Fibroblast of upper back skin (primary cell): ENCODE measurements at regions not wholly inside any gene's neighbourhood (a gene's known extent, or its start where the extent isn't known, plus 50 kb on each side); places are given as distances from the start of the nearest gene placed in this dataset.

Experiments used
- DNase-seq: peaks from one replicate; pipeline ENCODE4 v3.0.0-alpha.2; 2013

- DNase-seq, result peak; percentile 98
Measured at GRCh38 chr5:74251141-74252035, 389.1 kb downstream of the ENC1 start.

DNA sequence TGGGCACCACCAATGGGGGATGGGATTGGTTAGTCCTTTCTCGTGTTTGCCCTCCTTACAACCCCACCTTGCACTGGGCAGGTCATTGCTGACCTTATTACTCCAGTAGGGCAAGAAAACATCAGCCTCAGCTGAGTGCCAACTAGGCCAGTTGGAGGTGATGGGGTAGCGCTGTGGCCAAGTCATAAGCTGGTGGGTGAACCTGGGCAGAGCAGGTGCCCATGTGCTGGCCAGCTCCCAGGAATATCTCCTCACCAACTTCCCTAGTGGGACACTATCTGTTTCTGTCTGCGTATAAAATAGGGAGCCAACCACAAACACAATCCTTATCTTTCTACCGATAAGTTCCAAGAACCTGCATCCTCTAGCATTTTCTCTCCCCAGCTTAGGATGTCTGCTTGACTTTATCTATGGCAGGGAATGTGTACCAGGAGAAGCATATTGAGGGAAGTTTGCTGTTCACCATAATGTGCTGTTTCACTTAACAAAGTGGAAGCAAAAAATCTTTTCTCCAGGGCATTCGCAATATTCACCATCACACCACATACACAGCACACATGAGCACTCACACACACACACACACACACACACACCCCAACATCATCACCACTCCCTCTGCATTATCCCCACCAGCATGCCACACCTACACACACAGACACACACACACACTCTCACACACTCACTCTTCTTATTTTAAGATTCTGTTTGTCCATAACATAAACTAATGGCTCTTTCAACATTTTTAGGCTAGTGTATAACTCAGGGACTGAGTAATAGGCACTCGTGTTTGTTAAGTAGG lies 390.0 kb downstream of the ENC1 start:
- DNase-seq, result no peak

- DNase-seq, result no peak
Measured at GRCh38 chr5:74248576-74248975, 392.0 kb downstream of the ENC1 start.

- DNase-seq, result peak; percentile 66
Measured at GRCh38 chr5:74244406-74244805, 396.1 kb downstream of the ENC1 start.

DNA sequence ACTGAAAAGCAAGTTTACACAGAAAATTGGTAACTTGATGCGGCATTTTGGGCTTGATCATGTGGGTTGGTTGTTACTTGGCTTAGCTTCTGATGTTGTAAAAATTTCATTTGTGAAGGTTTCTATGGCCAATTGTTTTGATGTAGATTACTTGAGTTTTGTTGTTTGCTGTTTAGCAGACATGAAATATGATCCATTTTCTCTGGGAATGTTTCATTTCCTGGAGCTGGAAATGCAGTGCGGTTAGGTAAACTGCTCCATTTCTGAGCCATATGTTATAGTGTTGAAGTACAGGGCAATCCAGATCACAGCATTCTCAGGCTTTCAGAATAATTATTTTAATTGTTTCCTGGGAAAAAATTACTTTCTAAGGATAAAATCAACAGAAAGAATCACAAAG lies 396.9 kb downstream of the ENC1 start:
- peak; percentile 49 for DNase-seq

DNA sequence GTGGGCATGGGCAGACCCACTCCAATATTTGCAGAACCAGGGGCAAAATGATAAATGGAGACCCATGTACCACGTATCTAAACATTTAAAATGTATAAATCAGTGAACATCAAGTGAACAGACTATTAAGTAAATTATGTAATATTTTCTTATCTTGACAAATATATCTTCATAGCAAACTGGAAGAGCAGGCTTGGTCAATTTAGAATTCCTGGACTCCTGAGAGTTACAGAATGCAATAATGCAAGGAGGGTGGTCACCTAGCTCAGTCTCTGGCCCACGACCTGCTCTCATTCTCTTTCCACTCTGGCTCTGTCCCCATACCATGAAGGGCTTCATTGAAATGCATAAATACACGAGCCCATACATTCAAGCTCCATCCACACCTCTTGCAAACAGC lies 398.0 kb downstream of the ENC1 start:
- DNase-seq, result no peak

DNA sequence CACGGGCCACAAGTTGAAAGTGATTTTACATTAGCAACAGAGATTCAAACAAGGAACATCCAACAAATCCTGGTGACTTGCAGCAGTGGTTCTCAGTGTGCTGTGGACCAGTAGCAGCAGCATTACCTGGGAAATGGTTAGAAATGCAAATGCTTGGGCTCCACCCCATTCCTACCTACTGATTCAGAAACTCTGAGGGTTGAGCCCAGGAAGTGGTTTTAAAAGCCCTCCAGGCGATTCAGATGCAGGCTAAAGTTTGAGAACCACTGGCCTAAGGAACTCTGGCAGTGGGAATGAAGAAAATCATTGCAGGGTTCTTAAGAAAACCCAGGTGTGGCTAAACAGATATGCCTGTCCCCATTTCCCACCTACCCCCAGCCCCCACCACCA lies 398.8 kb downstream of the ENC1 start:
- peak; percentile 47 for DNase-seq

DNA sequence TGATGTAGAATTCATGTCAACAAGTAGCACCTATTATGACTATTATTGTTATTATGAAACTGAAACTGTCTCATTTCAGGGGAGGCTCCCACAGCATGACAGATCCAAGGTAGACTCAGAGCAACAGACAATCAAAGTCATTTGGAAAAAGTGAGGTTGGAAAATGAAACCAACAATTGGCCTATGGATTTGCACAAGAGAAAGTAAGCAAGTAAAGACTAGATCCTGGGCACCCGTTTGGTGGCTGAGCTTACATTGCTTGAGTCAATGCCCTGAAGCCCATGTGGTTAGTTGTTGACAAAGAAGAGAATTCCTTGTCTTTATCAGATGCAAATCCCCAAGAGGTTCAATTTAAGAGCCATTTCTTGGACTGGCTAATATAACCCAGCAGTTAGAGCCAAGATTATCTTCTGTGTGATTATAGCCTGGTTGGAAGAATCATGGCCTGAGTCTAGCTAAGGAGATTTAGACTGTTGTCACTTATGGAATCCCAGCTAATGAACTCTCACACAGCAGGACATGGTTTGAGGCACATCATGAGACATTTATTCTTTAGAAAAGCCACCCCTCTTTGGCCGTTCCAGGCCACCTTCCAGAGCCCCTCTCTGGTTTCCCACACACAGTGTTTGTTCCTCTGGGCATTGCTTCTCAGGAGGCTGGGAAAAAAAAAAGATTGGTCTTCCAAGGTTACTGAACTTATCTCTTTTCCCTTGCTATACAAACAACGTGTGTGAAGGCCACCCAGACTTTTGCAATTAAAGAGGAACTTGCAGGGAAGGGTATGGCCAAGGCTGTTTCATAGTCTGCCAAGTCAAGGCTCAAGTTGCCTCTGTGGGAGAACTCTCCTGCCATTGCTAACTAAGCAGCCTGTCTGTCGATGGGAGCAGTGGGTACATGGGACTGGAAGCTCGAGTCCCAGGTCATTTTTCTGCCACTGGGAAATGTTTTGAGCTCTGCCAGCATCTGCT lies 399.5 kb downstream of the ENC1 start:
- no peak for DNase-seq

DNA sequence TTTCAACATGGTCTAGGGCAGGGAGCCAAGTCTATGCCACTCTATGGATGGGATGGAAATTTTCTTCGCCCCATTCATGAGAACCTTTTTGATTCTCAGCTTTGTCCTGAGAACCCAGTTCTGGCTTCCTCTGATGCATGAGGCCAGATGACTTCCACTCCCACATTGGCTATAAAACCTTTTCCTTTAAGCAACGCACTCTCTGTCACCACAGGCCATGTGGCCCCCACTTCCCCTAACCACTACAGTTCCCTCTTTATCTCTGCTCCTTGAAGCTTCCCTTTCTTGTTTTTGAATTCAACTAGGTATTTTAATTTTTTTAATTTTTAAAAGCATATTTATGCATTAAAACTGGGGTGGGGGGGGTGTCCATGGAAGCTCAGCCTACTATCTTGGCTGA lies 401.3 kb downstream of the ENC1 start:
- DNase-seq, result no peak

GRCh38 chr5:74237571-74238145 lies 402.9 kb downstream of the ENC1 start:
- DNase-seq, result no peak

GRCh38 chr5:74235552-74235951 lies 405.0 kb downstream of the ENC1 start:
- no peak for DNase-seq

GRCh38 chr5:74233571-74233970 lies 407.0 kb downstream of the ENC1 start:
- DNase-seq, result peak; percentile 76

DNA sequence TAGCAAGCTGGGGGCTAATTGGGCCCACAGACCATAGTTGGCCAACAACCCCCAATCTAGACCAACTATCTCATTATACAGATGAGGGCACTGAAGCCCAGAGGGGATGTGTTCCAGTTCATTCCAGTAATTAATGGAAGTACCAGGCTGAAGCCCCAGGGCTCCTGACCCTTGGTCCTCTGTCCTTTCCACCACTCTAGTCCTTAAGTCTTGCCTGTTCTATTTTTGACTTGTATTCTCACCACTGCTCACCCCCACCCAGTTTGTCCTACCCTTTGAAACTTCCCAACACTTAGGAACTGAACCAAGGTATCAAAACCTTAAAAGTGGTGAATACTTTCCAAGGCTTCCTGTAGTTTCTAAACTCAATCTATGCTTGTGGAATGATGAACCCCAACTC lies 407.4 kb downstream of the ENC1 start:
- DNase-seq, result no peak

DNA sequence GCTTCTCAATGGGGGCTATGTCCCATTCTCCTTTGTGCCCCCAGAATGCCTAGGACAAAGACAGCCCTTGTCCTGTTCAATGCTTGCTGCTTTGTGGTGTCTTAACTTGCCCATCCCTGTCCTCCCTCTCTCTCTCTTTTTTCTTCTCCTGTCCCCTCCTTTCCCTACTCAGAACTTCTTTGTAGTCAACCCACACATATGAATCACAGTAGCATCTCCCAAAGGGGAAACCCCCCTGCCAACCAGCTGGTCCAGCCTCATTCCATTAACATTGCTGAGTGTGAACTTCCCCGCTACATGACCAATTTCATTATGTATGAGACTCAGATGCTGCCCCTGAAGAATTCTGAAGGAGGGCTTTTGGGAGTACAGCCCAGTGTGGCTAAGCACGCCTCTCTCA lies 408.3 kb downstream of the ENC1 start:
- DNase-seq, result peak; percentile 92

DNA sequence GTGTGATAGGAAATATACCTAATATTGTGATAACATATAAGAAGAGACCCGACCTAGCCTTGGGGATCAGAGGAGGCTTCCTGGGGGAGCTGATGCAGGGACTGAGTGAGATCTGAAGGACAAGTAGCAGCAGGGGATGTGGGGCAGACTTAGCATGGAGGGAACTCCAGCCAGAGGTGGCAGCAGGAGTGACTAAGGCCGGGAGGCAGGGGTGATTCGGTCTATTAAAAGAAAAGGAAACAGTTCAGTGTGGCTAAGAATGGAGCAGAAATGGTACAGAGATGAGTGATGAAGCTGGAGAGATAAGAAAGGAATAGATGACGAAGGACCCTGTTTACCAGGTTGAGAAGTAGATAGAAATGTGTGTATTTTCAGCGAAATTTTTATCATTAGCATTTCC lies 408.8 kb downstream of the ENC1 start:
- DNase-seq, result peak; percentile 9

DNA sequence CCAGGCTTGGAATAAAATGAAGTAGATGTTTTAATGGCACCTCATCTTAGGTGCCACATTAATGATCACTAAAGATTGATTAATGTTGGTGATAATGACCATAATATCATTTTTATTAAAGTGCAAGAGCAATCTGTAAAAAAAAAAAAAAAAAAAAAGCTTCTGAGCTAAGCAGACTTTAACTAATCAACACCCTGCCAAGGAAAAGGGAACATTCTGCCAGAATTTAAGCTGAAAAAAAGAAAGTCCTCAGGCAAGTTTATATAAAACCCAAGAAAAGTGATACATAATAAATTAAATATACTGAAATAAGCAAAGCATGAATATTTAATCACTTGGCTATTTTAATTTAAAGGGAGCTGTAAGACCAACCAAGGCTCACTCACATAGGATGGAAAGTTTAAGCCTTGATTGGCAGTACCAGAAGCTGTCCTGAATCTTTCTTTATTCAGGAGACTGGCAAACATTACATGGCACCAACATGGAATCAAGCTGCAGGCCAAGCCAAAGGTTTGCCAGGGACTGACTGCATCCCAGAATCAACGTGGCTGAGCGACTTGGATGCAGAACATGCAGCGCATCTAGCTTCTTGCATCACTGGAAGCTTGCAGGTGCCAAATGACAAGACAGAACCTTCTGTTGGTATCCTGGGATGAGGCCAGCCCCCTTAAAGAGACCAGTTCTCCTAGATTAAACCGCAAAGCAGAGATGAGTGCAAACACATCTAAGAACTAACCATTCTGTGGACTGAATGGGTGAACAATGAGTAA lies 413.6 kb downstream of the ENC1 start:
- no peak for DNase-seq

DNA sequence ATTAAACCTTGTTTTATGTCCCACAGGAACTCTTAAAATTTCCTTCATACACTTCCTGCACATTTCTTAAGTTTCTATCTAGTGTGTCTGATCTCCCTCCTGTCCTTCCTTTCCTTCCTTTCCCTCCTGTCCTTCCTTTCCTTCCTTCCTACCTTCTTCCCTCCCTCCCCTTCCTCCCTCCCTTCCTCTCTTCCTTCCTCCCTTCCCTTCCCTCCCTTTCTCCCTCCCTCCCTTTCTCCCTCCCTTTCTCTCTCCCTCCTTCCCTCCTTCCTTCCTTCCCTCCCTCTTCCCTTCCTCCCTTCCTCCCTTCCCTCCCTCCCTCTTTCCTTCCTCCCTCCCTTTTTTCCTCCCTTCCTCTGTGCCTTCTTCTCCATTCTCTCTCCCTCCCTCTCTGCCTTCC lies 414.9 kb downstream of the ENC1 start:
- DNase-seq, result no peak

- no peak for DNase-seq
Measured at GRCh38 chr5:74224331-74224730, 416.2 kb downstream of the ENC1 start.

DNA sequence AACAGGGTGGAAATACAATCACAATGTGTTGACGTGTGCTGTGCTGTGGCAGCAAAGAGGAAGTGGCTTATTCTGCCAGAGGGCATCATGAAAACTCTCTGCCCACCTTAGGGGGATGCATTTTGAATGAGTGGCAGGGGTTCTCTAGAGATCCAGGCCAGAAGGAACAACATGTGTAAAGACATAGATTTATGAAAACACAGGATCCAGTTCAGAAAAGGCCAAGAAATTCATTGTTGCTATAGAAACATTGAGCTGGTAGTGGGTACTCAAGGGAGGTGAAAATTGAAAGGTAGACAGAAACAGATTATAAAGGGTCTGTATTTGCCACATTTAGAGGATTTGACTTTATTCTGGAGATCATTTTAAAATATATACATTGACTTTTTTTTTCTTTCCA lies 417.7 kb downstream of the ENC1 start:
- no peak for DNase-seq

GRCh38 chr5:74221413-74221812 lies 419.1 kb downstream of the ENC1 start:
- DNase-seq, result no peak

DNA sequence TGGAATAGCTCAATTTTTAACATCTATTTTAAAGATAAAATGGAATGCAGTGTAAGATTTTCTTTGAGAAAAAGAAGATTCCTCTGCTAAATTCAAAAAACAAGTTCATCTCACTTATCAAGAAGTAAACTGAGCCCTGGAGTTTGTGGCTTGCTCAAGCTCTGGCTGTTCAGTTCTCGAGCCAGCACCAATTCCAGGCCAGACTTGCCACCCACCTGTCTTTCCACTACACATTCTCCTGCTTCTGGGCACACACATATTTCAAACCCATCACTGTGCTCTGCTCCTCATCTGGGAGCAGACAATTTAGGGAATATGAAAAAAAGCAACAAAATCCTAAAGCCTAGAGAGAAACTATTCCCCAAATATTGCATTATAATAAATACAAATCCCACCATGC lies 424.5 kb downstream of the ENC1 start:
- DNase-seq, result no peak

GRCh38 chr5:74212336-74212735 lies 428.2 kb downstream of the ENC1 start:
- DNase-seq, result peak; percentile 34
